Transverse colon (tissue), 4 donors: ENCODE measurements at regions not wholly inside any gene's neighbourhood (a gene's known extent, or its start where the extent isn't known, plus 50 kb on each side); places are given as distances from the start of the nearest gene placed in this dataset.

ENCODE experiments used
- DNase-seq: peaks from one replicate; pipeline ENCODE4 v3.0.0-alpha.2; 2019
- H3K27ac ChIP-seq, 4 donors: fragments of 200-600 bp; sonication (generic); 2 replicates each; pipeline ENCODE4 v1.5.1; 2016 to 2018; ENCODE audit warnings: inconsistent platforms in 4 of 4
- H3K27me3 ChIP-seq: fragments of 200-600 bp; sonication (generic); 2 replicates; pipeline ENCODE4 v1.5.1; 2017; ENCODE audit warnings: inconsistent platforms
- H3K36me3 ChIP-seq, 4 donors: fragments of 200-600 bp; sonication (generic); 2 replicates each; pipeline ENCODE4 v1.5.1; 2017 to 2019; ENCODE audit warnings: inconsistent platforms in 4 of 4
- H3K4me1 ChIP-seq, 4 donors: fragments of 200-600 bp; sonication (generic); 2 replicates each; pipeline ENCODE4 v1.5.1; 2017 to 2020; ENCODE audit warnings: inconsistent platforms in 4 of 4
- H3K4me3 ChIP-seq, 4 donors: fragments of 200-600 bp; sonication (generic); 1 replicate in 1 of 4; 2 replicates in 3 of 4; pipeline versions ENCODE4 v1.5.1 to v1.6.1; 2017 to 2019; ENCODE audit warnings: inconsistent platforms in 4 of 4
- H3K9me3 ChIP-seq, 2 donors: fragments of 200-600 bp; sonication (generic); 2 replicates each; pipeline ENCODE4 v1.5.1; 2017 to 2019; ENCODE audit warnings: inconsistent platforms in 2 of 2
- EP300 ChIP-seq: sonication (generic); formaldehyde crosslinking; IDR thresholded peaks from one replicate; pipeline ENCODE4 v1.6.1; 2017; ENCODE audit warnings: antibody characterized with exemption, low read depth
- POLR2A ChIP-seq: fragments of 450-650 bp; IDR thresholded peaks from one replicate; pipeline ENCODE4 v1.6.1; 2016; ENCODE audit warnings: antibody characterized with exemption, mild to moderate bottlenecking, moderate library complexity
- POLR2AphosphoS5 ChIP-seq, 3 donors: sonication (generic); formaldehyde crosslinking; IDR thresholded peaks; one replicate each; pipeline ENCODE4 v1.6.1; 2016; ENCODE audit warnings: antibody characterized with exemption in 3 of 3
- WGBS, 2 donors: methylation state at CpG; one replicate each; pipeline ENCODE4 v1.1.5; 2018; ENCODE audit warnings: low coverage in 1 of 2; 5-methylcytosine and 5-hydroxymethylcytosine counted together
- in situ Hi-C, 4 donors: fragments of 200-750 bp; cut with MboI; loops; one replicate each; pipeline versions ENCODE4 v1.15.0 to v1.15.1; 2017; ENCODE audit warnings: low sequenced_read_pairs in 3 of 4, low pct_ligation_motif_present in 1 of 4, low pct_unique_long_range_greater_than_20kb in 1 of 4
- intact Hi-C: fragments of 100-400 bp; cut with DNase I; formaldehyde crosslinking; loops from one replicate; pipeline ENCODE4 v1.15.1; 2023; ENCODE audit warnings: low total_unique reads
- TF ChIP-seq, protein P1 (sequence below), 5 experiments: fragments of 200-600 bp in 3 of 5; fragments of 450-650 bp in 2 of 5; sonication (generic) in 3 of 5; IDR thresholded peaks; 1 replicate in 2 of 5; 2 replicates in 3 of 5; pipeline ENCODE4 v1.5.1; 2016 to 2017; ENCODE audit warnings: antibody characterized with exemption in 5 of 5, inconsistent platforms in 3 of 5, mild to moderate bottlenecking in 2 of 5, moderate library complexity in 1 of 5

DNA sequence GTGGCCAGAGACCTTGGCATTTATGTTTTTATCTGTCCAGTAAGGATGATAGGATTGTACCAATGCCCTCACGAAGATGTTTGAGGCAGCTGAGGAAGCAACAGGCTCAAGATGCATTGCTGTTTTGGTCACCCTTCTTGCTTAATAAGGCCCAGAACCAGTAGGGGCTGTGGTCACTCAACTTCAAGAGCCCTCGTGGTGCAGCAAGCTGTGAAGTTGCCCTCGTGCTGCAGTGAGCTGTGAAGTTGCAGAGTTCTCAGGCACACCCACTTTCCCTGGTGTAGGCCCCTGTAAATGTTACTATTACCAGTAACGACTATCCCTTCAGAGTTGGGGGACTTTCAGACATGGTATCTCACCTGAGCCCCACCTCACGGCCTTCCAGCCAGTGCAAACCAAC lies 207.6 kb upstream of the LYZL1 start:
- no peak for TF ChIP-seq POLR2A
- TF ChIP-seq, protein P1, sequence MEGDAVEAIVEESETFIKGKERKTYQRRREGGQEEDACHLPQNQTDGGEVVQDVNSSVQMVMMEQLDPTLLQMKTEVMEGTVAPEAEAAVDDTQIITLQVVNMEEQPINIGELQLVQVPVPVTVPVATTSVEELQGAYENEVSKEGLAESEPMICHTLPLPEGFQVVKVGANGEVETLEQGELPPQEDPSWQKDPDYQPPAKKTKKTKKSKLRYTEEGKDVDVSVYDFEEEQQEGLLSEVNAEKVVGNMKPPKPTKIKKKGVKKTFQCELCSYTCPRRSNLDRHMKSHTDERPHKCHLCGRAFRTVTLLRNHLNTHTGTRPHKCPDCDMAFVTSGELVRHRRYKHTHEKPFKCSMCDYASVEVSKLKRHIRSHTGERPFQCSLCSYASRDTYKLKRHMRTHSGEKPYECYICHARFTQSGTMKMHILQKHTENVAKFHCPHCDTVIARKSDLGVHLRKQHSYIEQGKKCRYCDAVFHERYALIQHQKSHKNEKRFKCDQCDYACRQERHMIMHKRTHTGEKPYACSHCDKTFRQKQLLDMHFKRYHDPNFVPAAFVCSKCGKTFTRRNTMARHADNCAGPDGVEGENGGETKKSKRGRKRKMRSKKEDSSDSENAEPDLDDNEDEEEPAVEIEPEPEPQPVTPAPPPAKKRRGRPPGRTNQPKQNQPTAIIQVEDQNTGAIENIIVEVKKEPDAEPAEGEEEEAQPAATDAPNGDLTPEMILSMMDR (IDR thresholded peaks at IDR 0.05) = no peak
- no peak for DNase-seq
- Histone ChIP-seq H3K27ac (no peak overlapping the region), H3K4me3 (no peak overlapping the region), H3K4me1 (no peaks in the 10 kb centered on the region), H3K36me3 (no peaks in the 10 kb centered on the region), H3K27me3 (no peaks in the 10 kb centered on the region), H3K9me3 (no peaks in the 10 kb centered on the region)
- WGBS, 2 donors = 72% methylated on average over 5 of the region's 5 CpGs; no CpG with 5 or more reads in 1 of the 2 donors
- intact Hi-C loops = no loop called here
- in situ Hi-C loops = no loop called here

DNA sequence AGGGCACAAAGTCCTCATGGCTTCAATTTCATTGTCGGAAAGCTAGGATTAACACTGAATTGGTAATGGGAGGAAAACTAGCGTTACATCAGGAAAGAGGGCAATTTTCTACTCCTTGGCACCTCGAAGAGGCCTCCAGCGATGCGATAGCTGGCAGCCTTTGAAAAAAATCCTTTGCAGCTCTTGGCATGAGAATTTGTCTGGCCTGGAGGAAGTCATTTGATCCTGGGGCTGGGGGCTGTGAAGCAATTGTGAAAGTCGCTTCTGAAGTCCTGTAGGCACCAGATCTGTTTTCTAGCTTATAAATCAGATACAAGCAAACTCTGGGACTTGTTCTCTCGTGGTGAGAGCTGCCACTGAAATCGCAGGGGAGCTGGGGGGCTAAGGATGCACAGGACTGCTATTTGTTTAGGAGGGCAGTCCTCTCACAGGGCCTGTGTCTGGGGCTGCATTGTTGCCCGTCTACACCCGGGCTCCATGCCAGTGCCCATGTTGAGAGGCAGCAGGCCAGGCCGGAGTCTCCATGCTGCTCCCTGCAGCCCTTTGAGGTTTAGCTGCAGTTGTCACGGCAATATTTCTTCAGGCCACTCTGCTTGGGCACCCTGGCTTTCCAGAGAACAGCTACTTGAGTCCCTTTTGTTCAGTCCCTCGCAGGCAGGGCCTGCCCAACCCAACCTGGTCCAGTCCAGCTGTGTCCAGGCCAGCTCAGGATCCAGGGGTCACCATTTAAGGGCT lies 206.8 kb upstream of the LYZL1 start:
- no peak for DNase-seq
- H3K27me3 ChIP-seq = no peaks in the 10 kb centered on the region

DNA sequence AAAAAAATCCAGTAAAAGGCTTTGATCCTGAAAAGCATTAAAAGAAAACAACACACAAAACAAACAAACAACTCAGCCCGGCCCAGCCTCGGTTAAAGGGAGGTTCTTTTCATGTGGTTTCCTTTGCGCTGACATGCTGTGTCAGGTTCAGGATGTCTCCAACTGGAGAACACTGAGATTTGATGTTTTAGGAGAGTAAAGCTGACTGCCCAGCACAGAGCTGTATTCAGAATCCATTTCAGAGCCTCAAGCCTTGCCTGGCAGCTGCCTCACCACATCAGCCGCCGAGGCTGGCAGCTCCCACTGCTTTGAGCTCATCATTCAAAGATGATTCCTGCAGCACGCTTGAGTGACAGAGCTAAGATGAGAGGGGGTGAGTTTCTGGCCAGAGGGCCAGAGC lies 205.8 kb upstream of the LYZL1 start:
- Histone ChIP-seq H3K4me3 (no peak overlapping the region), H3K36me3 (no peaks in the 10 kb centered on the region), H3K9me3 (no peaks in the 10 kb centered on the region), H3K4me1 (no peaks in the 10 kb centered on the region), H3K27ac (no peak overlapping the region), H3K27me3 (no peaks in the 10 kb centered on the region)
- in situ Hi-C loops (no loop called here), intact Hi-C loops (no loop called here)
- DNase-seq = no peak
- TF ChIP-seq EP300 (no peak), POLR2AphosphoS5 (IDR thresholded peaks at IDR 0.05) (no peak), POLR2A (no peak)
- TF ChIP-seq, protein P1 (IDR thresholded peaks at IDR 0.05) = no peak
- WGBS, 2 donors = 78 to 86% methylated on average over 2 to 6 of the region's 6 CpGs

More for the DNA sequence above, 206.8 kb upstream of the LYZL1 start:
- no peak overlapping the region for H3K27ac ChIP-seq
- WGBS, 2 donors = 81 to 100% methylated on average over 1 to 13 of the region's 13 CpGs
- in situ Hi-C loops (no loop called here), intact Hi-C loops (no loop called here)
- no peaks in the 10 kb centered on the region for H3K4me1 ChIP-seq
- TF ChIP-seq POLR2A = no peak
- TF ChIP-seq EP300 = no peak
- TF ChIP-seq POLR2AphosphoS5 (IDR thresholded peaks at IDR 0.05) = no peak
- TF ChIP-seq, protein P1 (IDR thresholded peaks at IDR 0.05) = no peak
- no peak overlapping the region for H3K4me3 ChIP-seq
- H3K36me3 ChIP-seq = no peaks in the 10 kb centered on the region
- no peaks in the 10 kb centered on the region for H3K9me3 ChIP-seq

DNA sequence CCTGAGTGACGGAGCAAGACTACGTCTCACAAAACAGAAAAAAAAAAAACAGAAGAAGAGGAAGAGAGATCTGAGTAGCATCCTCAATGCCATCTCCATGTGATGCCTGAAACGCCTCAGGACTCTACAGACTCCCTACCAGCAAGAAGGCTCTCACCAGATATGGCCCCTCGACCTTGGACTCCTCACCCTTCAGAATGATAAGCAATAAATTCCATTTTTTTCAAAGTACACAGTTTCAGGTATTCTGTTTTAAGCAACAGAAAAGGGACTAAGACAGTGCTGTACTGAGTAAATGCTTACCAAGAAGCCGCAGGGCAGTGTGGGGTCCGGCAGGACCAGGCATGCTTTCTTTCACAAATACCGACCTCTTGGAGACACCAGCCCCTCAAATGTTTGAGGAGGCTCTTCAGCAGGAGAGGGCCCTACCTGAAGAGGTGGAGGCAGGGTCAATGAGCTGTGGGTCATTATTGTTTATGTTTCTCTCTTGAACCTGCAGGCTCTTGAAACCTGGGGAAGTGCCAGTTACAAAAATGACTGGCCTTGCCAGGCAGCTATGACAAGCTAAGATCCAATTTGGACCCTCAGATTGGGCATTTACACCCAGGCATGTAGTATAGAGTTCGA lies 204.1 kb upstream of the LYZL1 start:
- no peak overlapping the region for H3K27ac ChIP-seq
- 74 to 75% methylated on average over 7 to 8 of the region's 8 CpGs for WGBS, 2 donors
- H3K4me1 ChIP-seq = no peaks in the 10 kb centered on the region
- no peaks in the 10 kb centered on the region for H3K9me3 ChIP-seq
- in situ Hi-C loops (no loop called here), intact Hi-C loops (no loop called here)
- DNase-seq = no peak
- no peaks in the 10 kb centered on the region for H3K27me3 ChIP-seq
- H3K36me3 ChIP-seq = no peaks in the 10 kb centered on the region
- TF ChIP-seq POLR2AphosphoS5 (IDR thresholded peaks at IDR 0.05) (no peak), EP300 (no peak), POLR2A (no peak)
- TF ChIP-seq, protein P1 (IDR thresholded peaks at IDR 0.05) = no peak
- H3K4me3 ChIP-seq = no peak overlapping the region
